HuH-7 (cell line): ENCODE measurements at regions not wholly inside any gene's neighbourhood (a gene's known extent, or its start where the extent isn't known, plus 50 kb on each side); places are given as distances from the start of the nearest gene placed in this dataset.

Experiments
- DNase-seq: peaks from one replicate; pipeline ENCODE4 v3.0.0; 2011; ENCODE audit warnings: low spot score

DNA sequence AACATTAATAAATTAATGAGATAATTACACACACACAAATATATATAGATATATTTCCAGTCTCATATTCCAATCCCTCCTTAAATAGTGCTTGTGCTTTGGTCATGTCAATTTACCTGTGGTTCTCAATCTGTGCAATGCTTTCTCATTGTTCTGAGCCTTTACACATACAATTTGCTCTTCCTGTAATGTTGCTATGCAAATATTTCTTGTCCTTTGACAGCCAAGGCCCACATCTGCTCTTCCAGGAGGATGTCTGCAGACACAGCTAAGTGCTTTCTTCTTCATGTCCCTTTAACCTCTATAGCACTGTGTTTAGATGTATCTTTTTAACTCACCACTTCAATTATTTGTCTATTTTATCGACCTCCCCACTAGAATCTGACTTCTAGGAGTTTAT is 67.3 kb upstream of the RAPGEF2 start:
- DNase-seq, result no peak

DNA sequence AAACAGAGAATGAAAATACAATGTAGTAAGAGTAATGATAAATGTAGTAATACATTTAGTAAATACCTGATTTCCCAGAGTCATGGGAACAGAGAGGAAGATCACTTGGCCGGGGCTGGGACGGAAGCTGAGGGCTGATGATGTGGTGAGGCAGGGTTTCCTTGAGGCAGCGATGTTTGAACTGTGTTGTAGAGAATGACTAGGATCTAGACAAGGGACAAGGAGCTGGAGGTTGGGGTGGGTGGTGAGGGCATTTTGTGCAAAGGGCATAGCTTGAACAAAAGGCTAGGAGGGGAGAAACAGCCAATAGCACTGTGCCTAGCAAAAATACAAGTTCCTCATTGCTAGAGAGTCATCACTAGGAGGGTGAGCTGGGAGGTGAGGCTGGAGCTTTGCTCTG is 64.3 kb upstream of the RAPGEF2 start:
- no peak for DNase-seq

GRCh38 chr4:159041054-159042034 is 61.5 kb upstream of the RAPGEF2 start:
- no peak for DNase-seq

DNA sequence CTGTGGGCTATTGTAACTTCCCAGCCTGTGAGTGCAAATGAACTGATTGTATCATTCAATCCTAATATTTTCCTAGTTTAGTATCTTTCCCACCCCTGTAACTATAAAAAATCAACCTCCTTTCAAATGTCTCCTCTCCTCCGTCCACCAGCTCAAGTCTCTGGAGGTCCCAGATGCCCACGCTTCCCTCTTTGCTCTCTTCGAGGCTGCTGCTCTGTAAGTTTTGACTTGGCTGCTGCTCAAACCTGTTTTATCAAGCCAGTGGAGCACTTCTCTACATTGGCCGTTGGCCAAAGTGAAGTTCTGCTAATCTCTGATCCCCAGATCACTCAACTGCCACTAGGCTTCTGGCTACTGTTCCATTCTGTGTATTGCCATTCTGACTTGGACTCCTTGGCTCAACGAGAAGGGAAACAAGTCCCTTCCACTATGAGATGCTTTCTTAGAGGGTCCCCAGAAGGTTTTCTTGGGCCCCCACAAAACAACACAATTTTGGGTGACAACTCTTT is 60.7 kb upstream of the RAPGEF2 start:
- no peak for DNase-seq

DNA sequence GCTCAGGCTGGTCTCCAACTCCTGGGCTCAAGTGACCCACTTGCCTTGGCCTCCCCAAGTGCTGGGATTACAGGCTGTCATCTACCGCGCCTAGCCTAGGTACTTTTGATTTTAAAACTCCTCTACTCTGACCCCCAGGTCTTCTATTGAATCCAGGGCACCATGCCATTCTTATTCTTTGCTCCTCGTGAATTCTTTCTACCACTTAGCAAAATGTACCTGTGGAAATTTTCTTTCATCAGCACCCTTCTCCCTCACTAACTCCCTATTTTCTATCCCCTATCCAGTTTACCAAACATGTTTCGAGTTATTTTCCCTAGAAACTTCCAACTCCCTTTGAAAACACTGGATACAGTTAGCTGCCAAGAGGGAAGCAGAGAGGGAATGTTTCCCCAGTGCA is 60.0 kb upstream of the RAPGEF2 start:
- no peak for DNase-seq

DNA sequence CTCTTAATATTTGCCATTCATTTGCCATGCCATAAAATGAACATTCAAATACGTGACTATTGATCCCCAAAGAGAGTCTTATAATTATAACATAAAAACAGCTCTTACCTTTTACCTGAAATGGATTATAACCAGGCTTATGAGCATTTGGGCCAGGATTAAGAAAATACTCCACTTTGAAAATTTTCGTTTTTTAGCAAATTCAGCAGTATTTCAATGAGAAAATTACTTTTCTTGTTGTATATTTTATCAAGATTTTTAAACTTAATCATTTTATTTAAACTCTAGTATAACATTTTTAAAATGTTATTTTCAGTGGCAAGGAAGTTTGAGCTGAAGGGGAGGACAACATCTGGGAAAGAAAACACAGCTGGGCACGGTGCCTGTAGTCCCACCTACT is 59.0 kb upstream of the RAPGEF2 start:
- DNase-seq, result no peak

DNA sequence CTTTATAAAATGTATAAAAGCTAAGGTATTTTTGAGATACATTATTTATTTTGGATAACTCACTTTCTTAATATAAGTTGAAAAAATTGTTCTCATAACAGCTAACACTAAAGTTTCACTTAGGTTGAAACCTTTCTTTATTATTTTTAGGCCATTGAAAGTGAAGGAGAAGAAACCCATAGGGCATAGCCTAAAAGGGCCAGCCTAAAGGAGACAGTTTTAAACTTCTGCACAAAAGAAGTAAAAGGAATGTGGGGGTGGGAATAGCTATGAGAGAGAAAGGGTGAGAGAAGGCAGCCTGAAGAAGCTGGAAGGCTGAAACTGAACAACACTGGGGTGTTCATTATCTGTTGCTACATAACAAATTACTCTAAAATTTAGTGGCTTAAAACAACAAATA is 57.6 kb upstream of the RAPGEF2 start:
- DNase-seq, result no peak

- peak; percentile 53 for DNase-seq
Observed at GRCh38 chr4:159046683-159047082, 56.2 kb upstream of the RAPGEF2 start.

- peak; percentile 26 for DNase-seq
Observed at GRCh38 chr4:159047478-159048165, 55.3 kb upstream of the RAPGEF2 start.

GRCh38 chr4:159048166-159048886 is 54.6 kb upstream of the RAPGEF2 start:
- DNase-seq, result peak; percentile 49

- DNase-seq, result no peak
Observed at GRCh38 chr4:159049780-159050375, 53.0 kb upstream of the RAPGEF2 start.

GRCh38 chr4:159051245-159052071 is 51.4 kb upstream of the RAPGEF2 start:
- DNase-seq, result no peak

DNA sequence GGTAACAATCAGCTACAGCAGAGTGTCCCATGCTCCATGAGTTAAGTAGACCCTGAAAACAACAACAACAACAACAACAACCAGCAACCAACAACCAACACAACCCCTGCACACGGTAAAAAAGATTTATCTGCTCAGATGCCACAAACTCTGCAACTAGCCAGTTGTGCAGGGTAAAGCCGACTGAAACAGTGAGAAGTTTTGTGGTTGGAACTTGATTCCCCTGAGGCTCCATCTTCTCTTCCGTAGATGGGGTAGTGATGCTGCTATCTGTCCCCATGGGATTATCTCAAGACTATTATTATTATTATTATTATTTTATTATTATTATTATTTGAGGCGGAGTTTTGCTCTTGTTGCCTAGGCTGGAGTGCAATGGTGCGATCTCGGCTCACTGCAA is 50.6 kb upstream of the RAPGEF2 start:
- DNase-seq, result no peak
